Activated naive CD4-positive, alpha-beta T cell (primary cell): ENCODE measurements at regions not wholly inside any gene's neighbourhood (a gene's known extent, or its start where the extent isn't known, plus 50 kb on each side); places are given as distances from the start of the nearest gene placed in this dataset.
"Not testable (repeated sequence)": the region's sequence is repeated elsewhere in the genome, so short reads cannot be mapped to it uniquely, and the experiment has no call there.

Experiments used
- DNase-seq, 4 experiments: peaks; one replicate each; lab custom pipeline; 2025; lab: John Stamatoyannopoulos, UW

- no peak for DNase-seq
Measured at GRCh38 chr4:31016322-31017061, 296.3 kb downstream of the PCDH7 start.

GRCh38 chr4:31020363-31020762 is 300.2 kb downstream of the PCDH7 start:
- DNase-seq = no peak

DNA sequence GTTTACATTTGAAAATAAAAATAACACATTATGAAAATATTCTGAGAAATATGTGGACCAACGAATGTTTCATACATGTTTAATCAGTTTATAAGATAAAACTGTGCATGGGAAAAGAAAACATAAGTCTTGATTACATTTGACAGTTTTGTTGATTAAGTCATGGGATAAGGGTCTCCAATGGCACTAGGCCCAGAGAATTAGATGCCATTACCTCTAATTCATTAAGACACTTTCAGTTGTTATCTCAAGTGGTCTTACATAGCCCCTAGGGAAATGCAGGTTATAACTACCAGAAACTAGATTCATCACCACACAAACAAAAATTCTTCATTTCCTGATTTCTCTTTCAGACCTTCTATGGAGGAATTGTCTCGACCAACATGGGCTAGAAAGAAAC is 300.8 kb downstream of the PCDH7 start:
- DNase-seq = no peak

DNA sequence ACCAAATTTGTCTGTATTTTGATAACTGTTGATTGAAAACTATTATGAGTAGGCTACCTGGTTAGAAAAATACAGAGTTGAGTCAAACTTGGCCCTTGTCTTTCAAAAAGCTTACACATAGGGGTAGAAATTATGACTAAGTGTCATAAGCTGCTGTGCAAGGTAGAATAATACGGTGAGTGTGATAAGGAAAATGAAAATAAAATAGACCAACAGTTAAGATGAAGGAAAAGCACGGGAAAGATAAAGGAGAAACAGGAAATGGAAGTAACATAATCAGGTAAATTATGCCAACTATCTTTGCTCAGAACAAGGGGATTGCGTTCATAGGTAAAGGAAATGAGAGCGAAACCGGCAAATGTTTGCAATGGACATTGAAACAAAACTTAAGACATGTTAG is 302.5 kb downstream of the PCDH7 start:
- DNase-seq = no peak

- DNase-seq = no peak
Measured at GRCh38 chr4:31023109-31023508, 302.9 kb downstream of the PCDH7 start.

DNA sequence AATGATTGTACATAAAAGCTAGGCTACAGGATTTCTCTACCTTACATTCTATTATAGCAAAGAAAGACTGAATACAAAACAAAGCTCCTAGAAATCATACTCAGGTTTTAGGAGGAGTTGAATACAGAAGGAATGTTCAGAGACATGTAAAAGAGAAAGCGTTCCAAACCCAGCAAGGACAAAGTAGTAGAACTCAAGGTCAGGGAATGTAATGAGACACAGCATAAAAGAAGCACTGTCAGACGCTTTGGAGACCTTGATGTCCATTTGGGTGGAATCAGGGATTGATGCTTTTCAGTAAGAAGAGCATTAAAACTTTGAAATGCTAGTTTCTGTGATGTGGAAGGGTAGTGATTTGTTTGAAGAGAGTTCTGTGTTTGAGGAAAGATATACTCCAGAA is 303.6 kb downstream of the PCDH7 start:
- DNase-seq = no peak

DNA sequence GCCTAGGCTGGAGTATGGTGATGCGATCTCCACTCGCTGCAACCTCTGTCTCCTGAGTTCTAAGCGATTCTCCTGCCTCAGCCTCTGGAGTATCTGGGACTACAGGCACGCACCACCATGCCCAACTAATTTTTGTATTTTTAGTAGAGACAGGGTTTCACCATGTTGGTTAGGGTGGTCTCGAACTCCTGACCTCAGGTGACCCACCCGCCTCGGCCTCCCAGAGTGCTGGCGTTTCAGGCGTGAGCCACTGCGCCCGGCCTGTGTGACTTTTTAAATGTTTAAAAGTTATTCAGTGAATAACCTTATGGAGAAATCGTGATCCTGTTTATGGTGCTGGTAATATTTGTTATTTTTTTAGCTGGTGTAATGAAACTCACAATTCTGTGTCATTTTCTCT is 304.6 kb downstream of the PCDH7 start:
- not testable (repeated sequence) for DNase-seq

DNA sequence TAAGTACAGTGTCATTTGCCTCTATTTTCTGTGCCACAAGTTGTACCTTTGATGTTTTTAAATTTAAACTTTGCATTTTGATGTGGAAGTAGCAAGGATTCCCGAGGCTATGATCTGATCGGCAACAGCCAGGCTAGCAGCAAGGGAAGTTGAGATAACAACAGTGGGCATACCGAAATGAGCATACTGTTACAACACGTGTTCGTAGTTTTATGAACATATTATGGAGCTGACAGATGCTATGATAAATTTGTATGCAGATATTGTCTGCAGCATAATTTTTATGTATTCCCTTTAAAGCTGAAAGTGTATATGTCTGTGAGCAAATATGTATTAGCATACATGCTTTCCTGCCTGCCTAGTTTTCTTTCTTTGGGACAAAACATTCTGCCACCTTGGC is 306.1 kb downstream of the PCDH7 start:
- no peak for DNase-seq

DNA sequence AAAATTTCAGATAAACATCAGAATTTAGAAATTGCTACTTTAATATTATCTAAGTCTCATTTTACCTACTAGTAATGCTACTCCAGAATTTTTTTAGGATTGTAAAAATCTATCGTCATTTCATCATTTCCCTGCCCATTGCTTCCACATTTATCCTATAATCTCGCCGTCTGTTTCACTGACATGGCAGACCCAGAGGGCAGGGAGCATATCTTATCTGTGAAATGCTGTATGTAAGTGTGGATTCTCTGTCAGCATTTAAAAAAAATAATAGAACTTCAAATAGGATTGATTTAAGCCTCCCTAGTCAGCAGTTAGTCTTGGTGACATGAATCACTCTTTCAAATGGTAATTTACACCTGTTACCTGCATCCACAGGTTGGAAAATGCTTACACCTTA is 314.4 kb downstream of the PCDH7 start:
- DNase-seq = no peak

DNA sequence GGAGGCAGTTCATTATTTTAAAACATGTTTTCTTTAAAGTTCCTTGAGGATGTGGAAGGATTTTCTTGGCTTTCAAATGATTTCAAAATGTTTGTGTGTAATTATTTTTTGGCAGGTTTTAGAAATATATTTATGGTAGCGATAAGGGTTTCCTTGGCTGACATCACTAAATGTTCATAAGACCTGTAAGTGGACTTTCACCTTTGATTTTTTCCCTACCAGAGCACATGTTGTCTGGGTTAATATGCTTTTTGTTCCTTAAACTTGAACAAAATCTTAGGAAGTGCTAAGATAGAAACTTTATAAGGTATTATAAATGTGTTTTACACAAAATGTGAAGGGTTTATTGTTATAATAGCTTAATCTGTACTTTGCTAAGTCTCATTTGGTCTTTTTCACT is 315.6 kb downstream of the PCDH7 start:
- no peak for DNase-seq

GRCh38 chr4:31037703-31038102 is 317.5 kb downstream of the PCDH7 start:
- no peak for DNase-seq

DNA sequence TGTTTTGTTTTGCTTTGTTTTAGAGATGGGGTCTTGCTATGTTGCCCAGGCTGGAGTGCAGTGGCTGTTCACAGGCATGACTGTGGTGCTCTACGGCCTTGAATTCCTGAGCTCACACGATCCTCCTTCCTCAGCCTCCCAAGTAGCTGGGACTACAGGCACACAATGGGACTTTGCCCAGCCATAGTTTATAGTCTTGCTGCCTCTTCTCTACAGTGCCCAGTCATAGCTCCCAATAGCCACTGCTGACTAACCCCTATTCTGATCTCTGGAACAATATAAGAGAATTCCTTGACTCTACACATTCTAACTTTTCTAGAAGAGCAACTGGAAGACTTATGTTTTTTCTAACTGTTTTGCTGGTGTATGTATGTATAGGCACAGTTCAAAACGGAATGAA is 319.2 kb downstream of the PCDH7 start:
- no peak for DNase-seq

GRCh38 chr4:31040106-31040505 is 319.9 kb downstream of the PCDH7 start:
- DNase-seq = no peak

GRCh38 chr4:31041385-31041784 is 321.2 kb downstream of the PCDH7 start:
- no peak for DNase-seq

DNA sequence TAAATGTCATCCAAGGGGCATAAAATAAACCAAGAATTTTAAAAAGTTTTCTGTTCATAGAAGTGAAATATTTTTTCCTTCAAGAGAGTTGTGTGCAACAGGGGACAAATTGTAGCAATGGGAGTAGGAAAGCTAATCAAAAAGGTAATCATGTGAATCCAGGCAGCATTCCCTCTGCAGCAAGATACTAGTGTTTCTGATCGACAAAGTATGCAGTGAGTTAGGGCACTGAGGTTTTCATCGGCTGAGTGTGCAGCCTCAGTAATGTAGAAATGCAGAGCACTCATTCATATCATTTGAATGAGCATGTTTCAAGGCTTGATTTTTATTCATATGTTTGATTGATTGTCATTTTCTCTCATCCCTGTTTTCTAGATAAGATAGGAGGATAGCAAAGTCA is 321.7 kb downstream of the PCDH7 start:
- DNase-seq = no peak

DNA sequence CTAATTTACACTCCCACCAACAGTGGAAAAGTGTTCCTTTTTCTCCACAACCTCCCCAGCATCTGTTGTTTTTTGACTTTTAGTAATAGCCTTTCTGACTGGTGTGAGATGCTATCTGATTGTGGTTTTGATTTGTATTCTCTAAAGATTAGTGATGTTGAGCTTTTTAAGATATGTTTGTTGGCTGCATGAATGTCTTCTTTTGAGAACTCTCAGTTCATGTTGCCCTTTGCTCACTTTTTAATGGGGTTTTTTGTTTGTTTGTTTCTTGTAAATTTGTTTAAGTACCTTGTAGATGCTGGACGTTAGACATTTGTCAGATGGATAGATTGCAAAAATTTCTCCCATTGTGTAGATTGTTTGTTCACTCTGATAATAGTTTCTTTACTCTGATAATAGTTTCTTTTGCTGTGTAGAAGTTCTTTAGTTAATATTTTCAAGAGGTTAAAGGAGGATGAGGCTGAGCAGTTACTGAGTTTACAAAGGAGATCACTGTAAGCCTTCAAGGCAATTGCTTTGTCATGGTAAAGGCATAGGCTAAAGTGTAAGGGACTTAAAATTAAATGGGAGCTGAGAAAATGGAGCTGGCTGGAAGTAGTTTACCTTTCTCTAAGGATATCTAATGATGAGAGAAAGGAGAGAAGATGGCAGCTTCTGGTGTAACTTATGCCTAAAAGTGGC is 323.4 kb downstream of the PCDH7 start:
- DNase-seq = no peak

GRCh38 chr4:31045151-31045550 is 325.0 kb downstream of the PCDH7 start:
- no peak for DNase-seq

GRCh38 chr4:31045724-31046318 is 325.7 kb downstream of the PCDH7 start:
- DNase-seq = no peak

DNA sequence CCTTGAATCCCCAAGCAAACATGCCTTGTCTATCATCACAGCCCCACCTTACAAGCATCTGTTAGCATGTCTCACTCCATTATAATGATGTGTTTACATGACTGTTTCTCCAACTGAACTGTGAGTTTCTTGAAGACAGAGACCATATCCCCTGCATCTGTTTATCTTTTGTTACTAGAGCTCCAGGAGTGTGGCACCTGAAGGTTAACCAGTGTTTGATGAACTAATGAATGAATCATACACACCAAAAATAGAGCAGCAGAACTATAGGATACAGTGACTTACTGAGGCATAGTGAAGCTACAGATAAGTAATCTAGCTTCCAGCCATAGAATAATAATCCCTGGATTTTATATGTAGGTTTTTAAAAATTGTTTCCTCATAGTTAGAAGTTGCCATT is 331.0 kb downstream of the PCDH7 start:
- DNase-seq = no peak

- DNase-seq = no peak
Measured at GRCh38 chr4:31051565-31051964, 331.4 kb downstream of the PCDH7 start.

- no peak for DNase-seq
Measured at GRCh38 chr4:31052519-31052918, 332.4 kb downstream of the PCDH7 start.

- DNase-seq = no peak
Measured at GRCh38 chr4:31053451-31053850, 333.3 kb downstream of the PCDH7 start.

- DNase-seq = no peak
Measured at GRCh38 chr4:31054295-31054694, 334.1 kb downstream of the PCDH7 start.
